ENCODE measurements at regions not wholly inside any gene's neighbourhood (a gene's known extent, or its start where the extent isn't known, plus 50 kb on each side); places are given as distances from the start of the nearest gene placed in this dataset.
A peak's percentile ranks its signal among the peaks of the same experiment; 100 is the strongest.

- TF ChIP-seq CTCF (IDR thresholded peaks at IDR 0.05): no peak
- DNase-seq: no peak
- no peak overlapping the region for H3K27ac Mint-ChIP-seq
- H3K4me1 Mint-ChIP-seq: no peaks in the 10 kb centered on the region
- H3K27me3 Mint-ChIP-seq (ENCODE audit: low read depth, poor library complexity): peaks cover 12% of the 10 kb centered on the region
- H3K4me3 Mint-ChIP-seq: no peak overlapping the region
- no peaks in the 10 kb centered on the region for H3K36me3 Mint-ChIP-seq (ENCODE audit: low read depth)
- peaks cover 9% of the 10 kb centered on the region for H3K9me3 Mint-ChIP-seq
Observed at GRCh38 chr16:76768948-76769347, 422.0 kb upstream of the MON1B start.

- H3K4me1 Mint-ChIP-seq: no peaks in the 10 kb centered on the region
- no peak overlapping the region for H3K4me3 Mint-ChIP-seq
- peak overlapping the region; percentile 65 for H3K27ac Mint-ChIP-seq
- H3K27me3 Mint-ChIP-seq (ENCODE audit: low read depth, poor library complexity): peaks cover 23% of the 10 kb centered on the region
- TF ChIP-seq CTCF (IDR thresholded peaks at IDR 0.05): no peak
- no peaks in the 10 kb centered on the region for H3K36me3 Mint-ChIP-seq (ENCODE audit: low read depth)
- no peaks in the 10 kb centered on the region for H3K9me3 Mint-ChIP-seq
- no peak for DNase-seq
Observed at GRCh38 chr16:76771216-76771615, 419.8 kb upstream of the MON1B start.

GRCh38 chr16:76777721-76778465, 413.1 kb upstream of the MON1B start:
- Mint-ChIP-seq H3K4me1 (no peaks in the 10 kb centered on the region), H3K4me3 (no peak overlapping the region), H3K36me3 (ENCODE audit: low read depth) (no peaks in the 10 kb centered on the region), H3K27ac (no peak overlapping the region), H3K9me3 (no peaks in the 10 kb centered on the region), H3K27me3 (ENCODE audit: low read depth, poor library complexity) (peaks cover 29% of the 10 kb centered on the region)
- TF ChIP-seq CTCF (IDR thresholded peaks at IDR 0.05): no peak
- no peak for DNase-seq

GRCh38 chr16:76780556-76780955, 410.4 kb upstream of the MON1B start:
- no peak overlapping the region for H3K4me3 Mint-ChIP-seq
- no peak overlapping the region for H3K27ac Mint-ChIP-seq

GRCh38 chr16:76784530-76784929, 406.5 kb upstream of the MON1B start:
- peaks cover 8% of the 10 kb centered on the region for H3K9me3 Mint-ChIP-seq
- no peak overlapping the region for H3K4me3 Mint-ChIP-seq

More at GRCh38 chr16:76780556-76780955, 410.4 kb upstream of the MON1B start:
- Mint-ChIP-seq H3K27me3 (ENCODE audit: low read depth, poor library complexity) (peaks cover 24% of the 10 kb centered on the region), H3K9me3 (no peaks in the 10 kb centered on the region), H3K4me1 (no peaks in the 10 kb centered on the region), H3K36me3 (ENCODE audit: low read depth) (no peaks in the 10 kb centered on the region)
- TF ChIP-seq CTCF (IDR thresholded peaks at IDR 0.05): no peak
- DNase-seq: no peak

More at GRCh38 chr16:76784530-76784929, 406.5 kb upstream of the MON1B start:
- no peaks in the 10 kb centered on the region for H3K4me1 Mint-ChIP-seq
- peaks cover 9% of the 10 kb centered on the region for H3K27me3 Mint-ChIP-seq (ENCODE audit: low read depth, poor library complexity)
- no peaks in the 10 kb centered on the region for H3K36me3 Mint-ChIP-seq (ENCODE audit: low read depth)
- H3K27ac Mint-ChIP-seq: peak overlapping the region; percentile 23
- no peak for DNase-seq
- TF ChIP-seq CTCF (IDR thresholded peaks at IDR 0.05): no peak
